A549 (cell line): ENCODE measurements at regions not wholly inside any gene's neighbourhood (a gene's known extent, or its start where the extent isn't known, plus 50 kb on each side); places are given as distances from the start of the nearest gene placed in this dataset.

Experiments
- ATAC-seq, 2 experiments: fragments of 200-7000 bp in 1 of 2; fragments of >200 bp in 1 of 2; cut with Nextera tagmentation in 1 of 2; cut with Tn5 transposase in 1 of 2; 3 replicates each; pipeline versions ENCODE4 v1.8.0 to v1.9.1; 2018 to 2020; ENCODE audit warnings: mild to moderate bottlenecking in 1 of 2, moderate library complexity in 1 of 2
- CTCF ChIA-PET: fragments of 300-600 bp; sonication (Branson Sonifier 250); formaldehyde crosslinking; extraction: SDS; loops from one replicate; lab custom pipeline; 2021; ENCODE audit warnings: antibody characterized with exemption, inconsistent platforms; lab: Yijun Ruan, JAX
- POLR2A ChIA-PET: fragments of 350-600 bp; formaldehyde crosslinking; extraction: SDS; loops from one replicate; lab custom pipeline; 2021; ENCODE audit warnings: antibody characterized with exemption, inconsistent platforms; lab: Yijun Ruan, JAX
- DNase-seq, 2 experiments: peaks; one replicate each; pipeline versions ENCODE4 v3.0.0 to v3.0.0-alpha.2; 2011 to 2016; ENCODE audit warnings: low read depth in 1 of 2, low spot score in 1 of 2
- FAIRE-seq: peaks from 2 replicates; lab custom pipeline; 2011; peaks lifted over from hg19 to GRCh38; lab: Jason Lieb, UNC
- H3K27ac ChIP-seq, 2 experiments: fragments of >200 bp; sonication (Bioruptor Twin); formaldehyde crosslinking; 3 replicates each; pipeline ENCODE4 v1.5.1; 2016 to 2017
- H3K4me1 ChIP-seq: fragments of >200 bp; sonication (Bioruptor Twin); formaldehyde crosslinking; 3 replicates; pipeline ENCODE4 v1.6.1; 2016
- H3K4me2 ChIP-seq: fragments of >200 bp; sonication (Bioruptor Twin); formaldehyde crosslinking; 3 replicates; pipeline ENCODE4 v1.6.1; 2016
- H3K4me3 ChIP-seq: fragments of >200 bp; sonication (Bioruptor Twin); formaldehyde crosslinking; 3 replicates; pipeline ENCODE4 v1.5.1; 2016
- H3K9me3 ChIP-seq: fragments of >200 bp; sonication (Bioruptor Twin); formaldehyde crosslinking; 3 replicates; pipeline ENCODE4 v1.6.1; 2016
- BHLHE40 ChIP-seq: IDR thresholded peaks from 2 replicates; pipeline ENCODE4 v1.6.1; 2012; ENCODE audit warnings: low read depth, low read length, inconsistent platforms
- CBX8 ChIP-seq: fragments of 200-600 bp; sonication (generic); IDR thresholded peaks from 2 replicates; pipeline ENCODE4 v1.6.1; 2016
- CHD2 ChIP-seq: fragments of 150-350 bp; IDR thresholded peaks from 2 replicates; pipeline ENCODE4 v1.6.1; 2014; ENCODE audit warnings: low read length; ENCODE audit not compliant: partially characterized antibody
- CHD4 ChIP-seq: fragments of 200-600 bp; sonication (generic); IDR thresholded peaks from 2 replicates; pipeline ENCODE4 v1.6.1; 2016; ENCODE audit warnings: antibody characterized with exemption, mild to moderate bottlenecking, borderline replicate concordance
- CTCF ChIP-seq: fragments of >200 bp; sonication (Bioruptor Twin); formaldehyde crosslinking; IDR thresholded peaks from 3 replicates; pipeline ENCODE4 v1.5.1; 2016
- EP300 ChIP-seq, 2 experiments: fragments of >200 bp; sonication (Bioruptor Twin); formaldehyde crosslinking; IDR thresholded peaks; 2 replicates in 1 of 2; 3 replicates in 1 of 2; pipeline ENCODE4 v1.6.1; 2016 to 2017
- ESRRA ChIP-seq: fragments of 150-350 bp; IDR thresholded peaks from 2 replicates; pipeline ENCODE4 v1.6.1; 2014; ENCODE audit warnings: mild to moderate bottlenecking, low read length, borderline replicate concordance
- FOSB ChIP-seq: fragments of 250-450 bp; sonication (Bioruptor Pico); IDR thresholded peaks from 2 replicates; pipeline ENCODE4 v1.5.0; 2020; ENCODE audit warnings: mild to moderate bottlenecking, moderate library complexity
- FOSL2 ChIP-seq, 2 experiments: fragments of 450-650 bp in 1 of 2; fragments of >200 bp in 1 of 2; sonication (Bioruptor Twin) in 1 of 2; formaldehyde crosslinking; IDR thresholded peaks; 2 replicates each; pipeline versions ENCODE4 v1.5.0 to v1.6.1; 2016 to 2020; ENCODE audit warnings: mild to moderate bottlenecking in 1 of 2, moderate library complexity in 1 of 2
- HES2 ChIP-seq: fragments of >200 bp; sonication (Bioruptor Twin); formaldehyde crosslinking; IDR thresholded peaks from 2 replicates; pipeline ENCODE4 v1.6.1; 2016
- MAX ChIP-seq: IDR thresholded peaks from 2 replicates; pipeline ENCODE4 v1.6.1; 2012
- RAD21 ChIP-seq, 2 experiments: fragments of >200 bp in 1 of 2; sonication (Bioruptor Twin) in 1 of 2; formaldehyde crosslinking in 1 of 2; IDR thresholded peaks in 1 of 2; conservative IDR thresholded peaks in 1 of 2; 2 replicates in 1 of 2; 3 replicates in 1 of 2; pipeline ENCODE4 v1.6.1; 2012 to 2018; ENCODE audit warnings: inconsistent platforms in 1 of 2
- RNF2 ChIP-seq: fragments of 200-600 bp; sonication (generic); IDR thresholded peaks from 2 replicates; pipeline ENCODE4 v1.6.1; 2016; ENCODE audit warnings: low read depth, mild to moderate bottlenecking, antibody characterized with exemption, moderate library complexity, borderline replicate concordance
- SREBF2 ChIP-seq: fragments of 450-650 bp; IDR thresholded peaks from 2 replicates; pipeline ENCODE4 v1.6.1; 2014; ENCODE audit warnings: mild to moderate bottlenecking, moderate library complexity
- WGBS: methylation state at CpG from one replicate; pipeline ENCODE4 v1.1.6; 2017; ENCODE audit errors: missing lambda C conversion rate; 5-methylcytosine and 5-hydroxymethylcytosine counted together

- no peak for FAIRE-seq
Measured at GRCh38 chr1:199242147-199242546, 603.3 kb downstream of the PTPRC start.

GRCh38 chr1:199242601-199243000, 603.8 kb downstream of the PTPRC start:
- ATAC-seq, result no peak
- H3K9me3 ChIP-seq, result no peaks in the 10 kb centered on the region
- WGBS, result 33% methylated on average over 2 of the region's 2 CpGs
- FAIRE-seq, result no peak
- no peak overlapping the region for H3K27ac ChIP-seq
- H3K4me1 ChIP-seq, result no peaks in the 10 kb centered on the region
- no peak for DNase-seq
- no peak overlapping the region for H3K4me2 ChIP-seq
- ChIA-PET POLR2A (no interaction called here), CTCF (interaction anchor here (0.9 to 2.5 kb wide), 7 partner anchors 8 to 486 kb away, joined by 3 to 9 read pairs (median 4); no protein-coding TSS in a partner anchor)
- no peak overlapping the region for H3K4me3 ChIP-seq
- TF ChIP-seq FOSB (CRISPR knock-in tag) (no peak), SREBF2 (no peak), ESRRA (no peak), CHD2 (no peak), BHLHE40 (no peak)

More at GRCh38 chr1:199242147-199242546, 603.3 kb downstream of the PTPRC start:
- no peak for ATAC-seq
- POLR2A ChIA-PET, result no interaction called here
- no peak overlapping the region for H3K4me2 ChIP-seq
- H3K4me1 ChIP-seq, result no peaks in the 10 kb centered on the region
- no peaks in the 10 kb centered on the region for H3K9me3 ChIP-seq
- no peak overlapping the region for H3K4me3 ChIP-seq
- TF ChIP-seq CHD4, result no peak
- TF ChIP-seq RNF2, result no peak
- no peak for DNase-seq
- CTCF ChIA-PET, result interaction anchor here (0.9 to 2.5 kb wide), 3 partner anchors 22 to 486 kb away, joined by 3 to 9 read pairs (median 4); no protein-coding TSS in a partner anchor
- WGBS, result 11% methylated on average over 2 of the region's 2 CpGs
- H3K27ac ChIP-seq, result no peak overlapping the region

GRCh38 chr1:199243423-199244061, 604.7 kb downstream of the PTPRC start:
- TF ChIP-seq CTCF (peak; percentile 23; the same call in 1 of the 3 replicates), RAD21 (conservative IDR thresholded peaks at IDR 0.05 in 1 of 2, IDR thresholded peaks at IDR 0.05 in 1 of 2) (peak; percentile 46 to 63), HES2 (no peak)
- peak; percentile 3 to 34 for DNase-seq
- no peak overlapping the region for H3K4me2 ChIP-seq
- no peaks in the 10 kb centered on the region for H3K9me3 ChIP-seq
- no peak overlapping the region for H3K27ac ChIP-seq
- peak; percentile 83 to 93; a peak in 5 of 6 replicates for ATAC-seq
- no peak overlapping the region for H3K4me3 ChIP-seq
- POLR2A ChIA-PET, result no interaction called here
- FAIRE-seq, result no peak
- WGBS, result 37% methylated on average over 11 of the region's 11 CpGs
- CTCF ChIA-PET, result interaction anchor here (0.6 to 2.5 kb wide), 10 partner anchors 9 to 544 kb away, joined by 3 to 9 read pairs (median 4); no protein-coding TSS in a partner anchor
- H3K4me1 ChIP-seq, result no peaks in the 10 kb centered on the region

- ATAC-seq, result no peak
- H3K9me3 ChIP-seq, result no peaks in the 10 kb centered on the region
- no peak overlapping the region for H3K4me2 ChIP-seq
- no peaks in the 10 kb centered on the region for H3K4me1 ChIP-seq
- POLR2A ChIA-PET, result no interaction called here
- CTCF ChIA-PET, result no interaction called here
- 13% methylated on average over 3 of the region's 3 CpGs for WGBS
- H3K4me3 ChIP-seq, result no peak overlapping the region
- no peak for TF ChIP-seq MAX
- no peak for TF ChIP-seq CBX8
- no peak for TF ChIP-seq HES2
- no peak for TF ChIP-seq FOSL2 (IDR thresholded peaks at IDR 0.05)
- TF ChIP-seq FOSL2 (CRISPR knock-in tag; IDR thresholded peaks at IDR 0.05), result no peak
- no peak for TF ChIP-seq EP300 (IDR thresholded peaks at IDR 0.05)
- DNase-seq, result no peak
- no peak for FAIRE-seq
- H3K27ac ChIP-seq, result no peak overlapping the region
Measured at GRCh38 chr1:199245946-199246345, 607.1 kb downstream of the PTPRC start.
